Liver (tissue), 8 donors: ENCODE measurements at regions not wholly inside any gene's neighbourhood (a gene's known extent, or its start where the extent isn't known, plus 50 kb on each side); places are given as distances from the start of the nearest gene placed in this dataset.

Experiments
- DNase-seq: peaks from one replicate; pipeline ENCODE4 v3.0.0-alpha.2; 2017; ENCODE audit warnings: low spot score
- H3K27ac ChIP-seq, 2 donors: one replicate each; pipeline ENCODE4 v1.7.0; 2013; ENCODE audit warnings: inconsistent platforms in 2 of 2, low read length in 2 of 2, control low read depth in 1 of 2, low read depth in 1 of 2, mild to moderate bottlenecking in 1 of 2
- H3K27me3 ChIP-seq, 4 donors: one replicate each; pipeline versions ENCODE4 v1.6.1 to v1.7.0; 2013; ENCODE audit warnings: low read length in 3 of 4, inconsistent platforms in 1 of 4, mild to moderate bottlenecking in 1 of 4, moderate library complexity in 1 of 4; ENCODE audit not compliant: control insufficient read depth in 4 of 4, insufficient read depth in 4 of 4
- H3K36me3 ChIP-seq, 4 donors: one replicate each; pipeline versions ENCODE4 v1.6.1 to v1.7.0; 2013; ENCODE audit warnings: low read length in 3 of 4, mild to moderate bottlenecking in 3 of 4, low read depth in 1 of 4, moderate library complexity in 1 of 4; ENCODE audit not compliant: control insufficient read depth in 4 of 4, insufficient read depth in 3 of 4
- H3K4me1 ChIP-seq, 4 donors: one replicate each; pipeline versions ENCODE4 v1.6.1 to v1.7.0; 2013; ENCODE audit warnings: low read length in 3 of 4, mild to moderate bottlenecking in 3 of 4, moderate library complexity in 1 of 4; ENCODE audit not compliant: control insufficient read depth in 4 of 4, insufficient read depth in 4 of 4
- H3K4me3 ChIP-seq, 3 donors: one replicate each; pipeline versions ENCODE4 v1.6.1 to v1.7.0; 2013; ENCODE audit warnings: low read length in 3 of 3, control low read depth in 1 of 3, low read depth in 1 of 3, mild to moderate bottlenecking in 1 of 3
- H3K9ac ChIP-seq, 2 donors: one replicate each; pipeline ENCODE4 v1.7.0; 2013; ENCODE audit warnings: low read length in 2 of 2, mild to moderate bottlenecking in 2 of 2, moderate library complexity in 2 of 2, control low read depth in 1 of 2, low read depth in 1 of 2
- H3K9me3 ChIP-seq, 4 donors: one replicate each; pipeline versions ENCODE4 v1.6.1 to v1.7.0; 2013; ENCODE audit warnings: low read length in 3 of 4; ENCODE audit not compliant: control insufficient read depth in 4 of 4
- EGR1 ChIP-seq, 2 donors: IDR thresholded peaks; 2 replicates each; pipeline ENCODE4 v1.6.1; 2016 to 2018; ENCODE audit warnings: antibody characterized with exemption in 2 of 2, low read depth in 2 of 2
- FOXA1 ChIP-seq: IDR thresholded peaks from 2 replicates; pipeline ENCODE4 v1.6.1; 2016; ENCODE audit warnings: antibody characterized with exemption
- FOXA2 ChIP-seq: IDR thresholded peaks from 2 replicates; pipeline ENCODE4 v1.6.1; 2016; ENCODE audit warnings: antibody characterized with exemption
- GABPA ChIP-seq, 2 donors: IDR thresholded peaks in 1 of 2; conservative IDR thresholded peaks in 1 of 2; 2 replicates each; pipeline ENCODE4 v1.6.1; 2016; ENCODE audit warnings: antibody characterized with exemption in 2 of 2, mild to moderate bottlenecking in 1 of 2, moderate library complexity in 1 of 2
- HNF4A ChIP-seq, 2 donors: conservative IDR thresholded peaks; 2 replicates each; pipeline ENCODE4 v1.6.1; 2016; ENCODE audit warnings: antibody characterized with exemption in 2 of 2, mild to moderate bottlenecking in 2 of 2
- HNF4G ChIP-seq: IDR thresholded peaks from 2 replicates; pipeline ENCODE4 v1.6.1; 2016; ENCODE audit warnings: antibody characterized with exemption
- JUND ChIP-seq, 2 donors: IDR thresholded peaks; 2 replicates each; pipeline ENCODE4 v1.6.1; 2016; ENCODE audit warnings: antibody characterized with exemption in 2 of 2
- NR2F2 ChIP-seq: IDR thresholded peaks from 2 replicates; pipeline ENCODE4 v1.6.1; 2016; ENCODE audit warnings: antibody characterized with exemption
- RAD21 ChIP-seq, 2 donors: IDR thresholded peaks; 2 replicates each; pipeline ENCODE4 v1.6.1; 2016; ENCODE audit warnings: antibody characterized with exemption in 2 of 2, mild to moderate bottlenecking in 2 of 2
- RXRA ChIP-seq, 2 donors: IDR thresholded peaks; 2 replicates each; pipeline ENCODE4 v1.6.1; 2017 to 2018; ENCODE audit warnings: antibody characterized with exemption in 2 of 2, mild to moderate bottlenecking in 1 of 2
- SP1 ChIP-seq: IDR thresholded peaks from 2 replicates; pipeline ENCODE4 v1.6.1; 2018; ENCODE audit warnings: antibody characterized with exemption, mild to moderate bottlenecking
- TAF1 ChIP-seq: conservative IDR thresholded peaks from 2 replicates; pipeline ENCODE4 v1.6.1; 2016; ENCODE audit warnings: antibody characterized with exemption, mild to moderate bottlenecking
- YY1 ChIP-seq: IDR thresholded peaks from 2 replicates; pipeline ENCODE4 v1.6.1; 2016; ENCODE audit warnings: antibody characterized with exemption, mild to moderate bottlenecking
- WGBS: extraction: QIAGEN DNeasy Blood & Tissue Kit; methylation state at CpG from one replicate; pipeline ENCODE4 v1.1.7; 2013; 5-methylcytosine and 5-hydroxymethylcytosine counted together
- TF ChIP-seq, protein P1 (sequence below): fragments of 150-350 bp; IDR thresholded peaks from 2 replicates; pipeline ENCODE4 v1.5.1; 2017; ENCODE audit warnings: improper control_type of control experiment, low read depth, low read length; ENCODE audit not compliant: missing input control
- TF ChIP-seq, protein P2 (sequence below): IDR thresholded peaks from 2 replicates; pipeline ENCODE4 v1.6.1; 2016; ENCODE audit warnings: antibody characterized with exemption
- TF ChIP-seq, protein P3 (sequence below): IDR thresholded peaks from 2 replicates; pipeline ENCODE4 v1.6.1; 2016; ENCODE audit warnings: antibody characterized with exemption
- TF ChIP-seq, protein P4 (sequence below): IDR thresholded peaks from 2 replicates; pipeline ENCODE4 v1.6.1; 2016; ENCODE audit warnings: antibody characterized with exemption
- TF ChIP-seq, protein P5 (sequence below): IDR thresholded peaks from 2 replicates; pipeline ENCODE4 v1.6.1; 2016; ENCODE audit warnings: antibody characterized with exemption, mild to moderate bottlenecking
- donor health status: healthy.
- donor health status: healthy.
- donor health status: healthy.
- donor health status: healthy.
- donor health status: healthy.

DNA sequence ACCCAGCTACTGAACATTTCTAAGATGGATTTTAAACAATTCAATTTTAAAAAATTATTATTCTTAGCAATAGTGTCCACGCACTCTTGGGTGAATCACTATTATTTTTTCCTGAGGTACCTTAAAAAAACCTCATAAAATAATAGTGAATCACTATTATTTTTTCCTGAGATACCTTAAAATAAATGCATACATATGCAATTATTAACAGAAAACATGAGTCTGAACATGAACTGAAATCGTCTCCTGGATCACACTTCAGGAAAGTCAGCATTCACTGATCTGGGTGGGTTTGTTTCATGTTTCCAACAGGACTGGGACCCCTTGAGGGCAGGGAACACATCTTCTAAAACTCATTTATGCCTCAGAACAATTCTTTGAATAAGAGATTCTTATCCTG is 63.1 kb upstream of the IFNLR1 start:
- Histone ChIP-seq H3K9me3 (no peaks in the 10 kb centered on the region), H3K9ac (no peak overlapping the region), H3K36me3 (no peaks in the 10 kb centered on the region), H3K27ac (no peak overlapping the region), H3K4me3 (no peak overlapping the region), H3K27me3 (no peaks in the 10 kb centered on the region), H3K4me1 (no peaks in the 10 kb centered on the region)
- DNase-seq: no peak
- TF ChIP-seq GABPA (IDR thresholded peaks at IDR 0.05 in 1 of 2, conservative IDR thresholded peaks at IDR 0.05 in 1 of 2) (no peak), YY1 (no peak), FOXA1 (no peak), NR2F2 (no peak), HNF4G (no peak), JUND (IDR thresholded peaks at IDR 0.05) (no peak), TAF1 (no peak), RAD21 (IDR thresholded peaks at IDR 0.05) (no peak), EGR1 (IDR thresholded peaks at IDR 0.05; ENCODE audit: low read depth in 2 of 2) (no peak), RXRA (IDR thresholded peaks at IDR 0.05) (no peak), FOXA2 (no peak)
- TF ChIP-seq, protein P1, sequence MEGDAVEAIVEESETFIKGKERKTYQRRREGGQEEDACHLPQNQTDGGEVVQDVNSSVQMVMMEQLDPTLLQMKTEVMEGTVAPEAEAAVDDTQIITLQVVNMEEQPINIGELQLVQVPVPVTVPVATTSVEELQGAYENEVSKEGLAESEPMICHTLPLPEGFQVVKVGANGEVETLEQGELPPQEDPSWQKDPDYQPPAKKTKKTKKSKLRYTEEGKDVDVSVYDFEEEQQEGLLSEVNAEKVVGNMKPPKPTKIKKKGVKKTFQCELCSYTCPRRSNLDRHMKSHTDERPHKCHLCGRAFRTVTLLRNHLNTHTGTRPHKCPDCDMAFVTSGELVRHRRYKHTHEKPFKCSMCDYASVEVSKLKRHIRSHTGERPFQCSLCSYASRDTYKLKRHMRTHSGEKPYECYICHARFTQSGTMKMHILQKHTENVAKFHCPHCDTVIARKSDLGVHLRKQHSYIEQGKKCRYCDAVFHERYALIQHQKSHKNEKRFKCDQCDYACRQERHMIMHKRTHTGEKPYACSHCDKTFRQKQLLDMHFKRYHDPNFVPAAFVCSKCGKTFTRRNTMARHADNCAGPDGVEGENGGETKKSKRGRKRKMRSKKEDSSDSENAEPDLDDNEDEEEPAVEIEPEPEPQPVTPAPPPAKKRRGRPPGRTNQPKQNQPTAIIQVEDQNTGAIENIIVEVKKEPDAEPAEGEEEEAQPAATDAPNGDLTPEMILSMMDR: no peak
- TF ChIP-seq, protein P2, sequence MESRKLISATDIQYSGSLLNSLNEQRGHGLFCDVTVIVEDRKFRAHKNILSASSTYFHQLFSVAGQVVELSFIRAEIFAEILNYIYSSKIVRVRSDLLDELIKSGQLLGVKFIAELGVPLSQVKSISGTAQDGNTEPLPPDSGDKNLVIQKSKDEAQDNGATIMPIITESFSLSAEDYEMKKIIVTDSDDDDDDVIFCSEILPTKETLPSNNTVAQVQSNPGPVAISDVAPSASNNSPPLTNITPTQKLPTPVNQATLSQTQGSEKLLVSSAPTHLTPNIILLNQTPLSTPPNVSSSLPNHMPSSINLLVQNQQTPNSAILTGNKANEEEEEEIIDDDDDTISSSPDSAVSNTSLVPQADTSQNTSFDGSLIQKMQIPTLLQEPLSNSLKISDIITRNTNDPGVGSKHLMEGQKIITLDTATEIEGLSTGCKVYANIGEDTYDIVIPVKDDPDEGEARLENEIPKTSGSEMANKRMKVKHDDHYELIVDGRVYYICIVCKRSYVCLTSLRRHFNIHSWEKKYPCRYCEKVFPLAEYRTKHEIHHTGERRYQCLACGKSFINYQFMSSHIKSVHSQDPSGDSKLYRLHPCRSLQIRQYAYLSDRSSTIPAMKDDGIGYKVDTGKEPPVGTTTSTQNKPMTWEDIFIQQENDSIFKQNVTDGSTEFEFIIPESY: no peak
- TF ChIP-seq, protein P3, sequence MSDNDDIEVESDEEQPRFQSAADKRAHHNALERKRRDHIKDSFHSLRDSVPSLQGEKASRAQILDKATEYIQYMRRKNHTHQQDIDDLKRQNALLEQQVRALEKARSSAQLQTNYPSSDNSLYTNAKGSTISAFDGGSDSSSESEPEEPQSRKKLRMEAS: no peak
- TF ChIP-seq, protein P4, sequence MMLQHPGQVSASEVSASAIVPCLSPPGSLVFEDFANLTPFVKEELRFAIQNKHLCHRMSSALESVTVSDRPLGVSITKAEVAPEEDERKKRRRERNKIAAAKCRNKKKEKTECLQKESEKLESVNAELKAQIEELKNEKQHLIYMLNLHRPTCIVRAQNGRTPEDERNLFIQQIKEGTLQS: no peak
- TF ChIP-seq, protein P5, sequence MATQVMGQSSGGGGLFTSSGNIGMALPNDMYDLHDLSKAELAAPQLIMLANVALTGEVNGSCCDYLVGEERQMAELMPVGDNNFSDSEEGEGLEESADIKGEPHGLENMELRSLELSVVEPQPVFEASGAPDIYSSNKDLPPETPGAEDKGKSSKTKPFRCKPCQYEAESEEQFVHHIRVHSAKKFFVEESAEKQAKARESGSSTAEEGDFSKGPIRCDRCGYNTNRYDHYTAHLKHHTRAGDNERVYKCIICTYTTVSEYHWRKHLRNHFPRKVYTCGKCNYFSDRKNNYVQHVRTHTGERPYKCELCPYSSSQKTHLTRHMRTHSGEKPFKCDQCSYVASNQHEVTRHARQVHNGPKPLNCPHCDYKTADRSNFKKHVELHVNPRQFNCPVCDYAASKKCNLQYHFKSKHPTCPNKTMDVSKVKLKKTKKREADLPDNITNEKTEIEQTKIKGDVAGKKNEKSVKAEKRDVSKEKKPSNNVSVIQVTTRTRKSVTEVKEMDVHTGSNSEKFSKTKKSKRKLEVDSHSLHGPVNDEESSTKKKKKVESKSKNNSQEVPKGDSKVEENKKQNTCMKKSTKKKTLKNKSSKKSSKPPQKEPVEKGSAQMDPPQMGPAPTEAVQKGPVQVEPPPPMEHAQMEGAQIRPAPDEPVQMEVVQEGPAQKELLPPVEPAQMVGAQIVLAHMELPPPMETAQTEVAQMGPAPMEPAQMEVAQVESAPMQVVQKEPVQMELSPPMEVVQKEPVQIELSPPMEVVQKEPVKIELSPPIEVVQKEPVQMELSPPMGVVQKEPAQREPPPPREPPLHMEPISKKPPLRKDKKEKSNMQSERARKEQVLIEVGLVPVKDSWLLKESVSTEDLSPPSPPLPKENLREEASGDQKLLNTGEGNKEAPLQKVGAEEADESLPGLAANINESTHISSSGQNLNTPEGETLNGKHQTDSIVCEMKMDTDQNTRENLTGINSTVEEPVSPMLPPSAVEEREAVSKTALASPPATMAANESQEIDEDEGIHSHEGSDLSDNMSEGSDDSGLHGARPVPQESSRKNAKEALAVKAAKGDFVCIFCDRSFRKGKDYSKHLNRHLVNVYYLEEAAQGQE: no peak
- 94% methylated on average over 2 of the region's 2 CpGs for WGBS

DNA sequence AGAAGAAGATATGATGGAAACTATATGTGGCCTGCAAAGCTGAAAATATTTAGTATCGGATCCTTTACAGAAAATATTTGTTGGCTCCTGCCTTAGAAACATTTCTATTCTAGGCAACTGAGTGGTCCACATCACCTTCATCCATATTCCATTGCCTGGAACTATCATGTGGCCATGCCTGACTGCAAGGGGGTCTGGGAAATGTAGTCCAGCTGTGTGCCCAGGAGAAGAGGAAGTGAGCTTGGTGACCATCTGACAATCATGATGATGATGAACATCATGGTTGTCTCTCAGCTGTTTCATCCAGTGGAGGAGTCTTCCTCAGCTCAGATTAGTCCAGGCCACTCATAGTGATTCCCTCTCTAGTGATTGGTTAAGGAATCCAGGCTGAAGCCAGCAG is 61.8 kb upstream of the IFNLR1 start:
- 93% methylated on average over 1 of the region's 1 CpG for WGBS
- H3K9me3 ChIP-seq: no peaks in the 10 kb centered on the region
- H3K4me3 ChIP-seq: no peak overlapping the region
- no peak overlapping the region for H3K9ac ChIP-seq
- H3K27me3 ChIP-seq: no peaks in the 10 kb centered on the region
- no peaks in the 10 kb centered on the region for H3K36me3 ChIP-seq
- H3K27ac ChIP-seq: no peak overlapping the region
- no peaks in the 10 kb centered on the region for H3K4me1 ChIP-seq
- DNase-seq: no peak
- TF ChIP-seq, protein P4: no peak
- TF ChIP-seq HNF4G (no peak), FOXA1 (no peak), SP1 (no peak), JUND (IDR thresholded peaks at IDR 0.05) (no peak), EGR1 (IDR thresholded peaks at IDR 0.05; ENCODE audit: low read depth in 2 of 2) (no peak), RXRA (IDR thresholded peaks at IDR 0.05) (no peak), NR2F2 (no peak), GABPA (IDR thresholded peaks at IDR 0.05 in 1 of 2, conservative IDR thresholded peaks at IDR 0.05 in 1 of 2) (no peak), RAD21 (IDR thresholded peaks at IDR 0.05) (no peak), HNF4A (conservative IDR thresholded peaks at IDR 0.05) (no peak)
- TF ChIP-seq, protein P2: no peak
- TF ChIP-seq, protein P5: no peak
